Glomerular visceral epithelial cell (primary cell): ENCODE measurements at regions not wholly inside any gene's neighbourhood (a gene's known extent, or its start where the extent isn't known, plus 50 kb on each side); places are given as distances from the start of the nearest gene placed in this dataset.
"Not testable (repeated sequence)": the region's sequence is repeated elsewhere in the genome, so short reads cannot be mapped to it uniquely, and the experiment has no call there.

Experiments
- DNase-seq: peaks from one replicate; pipeline ENCODE4 v3.0.0-alpha.2; 2016; ENCODE audit errors: extremely low spot score

- no peak for DNase-seq
These were observed 240.9 kb downstream of the FGF9 start for GRCh38 chr13:21911646-21912298.

GRCh38 chr13:21913010-21913409, 242.1 kb downstream of the FGF9 start:
- DNase-seq = no peak

- DNase-seq = no peak
These were observed 246.5 kb downstream of the FGF9 start for GRCh38 chr13:21917086-21918015.

- not testable (repeated sequence) for DNase-seq
These were observed 249.9 kb downstream of the FGF9 start for GRCh38 chr13:21920802-21921201.

- DNase-seq = no peak
These were observed 254.1 kb downstream of the FGF9 start for GRCh38 chr13:21924958-21925357.

GRCh38 chr13:21925720-21926119, 254.8 kb downstream of the FGF9 start:
- DNase-seq = no peak

GRCh38 chr13:21929400-21929799, 258.5 kb downstream of the FGF9 start:
- DNase-seq = no peak

- DNase-seq = no peak
These were observed 259.7 kb downstream of the FGF9 start for GRCh38 chr13:21930536-21930935.

- DNase-seq = no peak
These were observed 261.7 kb downstream of the FGF9 start for GRCh38 chr13:21932578-21932977.

GRCh38 chr13:21932996-21933395, 262.1 kb downstream of the FGF9 start:
- no peak for DNase-seq

GRCh38 chr13:21934284-21934683, 263.4 kb downstream of the FGF9 start:
- no peak for DNase-seq

- no peak for DNase-seq
These were observed 265.8 kb downstream of the FGF9 start for GRCh38 chr13:21936674-21937073.

GRCh38 chr13:21938168-21938567, 267.3 kb downstream of the FGF9 start:
- no peak for DNase-seq

- no peak for DNase-seq
These were observed 267.8 kb downstream of the FGF9 start for GRCh38 chr13:21938636-21939035.

- no peak for DNase-seq
These were observed 271.2 kb downstream of the FGF9 start for GRCh38 chr13:21942061-21942460.

- DNase-seq = no peak
These were observed 273.7 kb downstream of the FGF9 start for GRCh38 chr13:21944610-21945009.

- DNase-seq = no peak
These were observed 274.3 kb downstream of the FGF9 start for GRCh38 chr13:21945195-21945594.

- DNase-seq = no peak
These were observed 276.1 kb downstream of the FGF9 start for GRCh38 chr13:21946964-21947363.

- DNase-seq = no peak
These were observed 278.0 kb downstream of the FGF9 start for GRCh38 chr13:21948769-21949474.

GRCh38 chr13:21949818-21950429, 279.1 kb downstream of the FGF9 start:
- no peak for DNase-seq

- DNase-seq = no peak
These were observed 285.8 kb downstream of the FGF9 start for GRCh38 chr13:21956666-21957065.

GRCh38 chr13:21957833-21958232, 287.0 kb downstream of the FGF9 start:
- DNase-seq = no peak
